Keratinocyte (primary cell): ENCODE measurements at regions not wholly inside any gene's neighbourhood (a gene's known extent, or its start where the extent isn't known, plus 50 kb on each side); places are given as distances from the start of the nearest gene placed in this dataset.

Experiments
- CTCF ChIP-seq, 3 experiments: IDR thresholded peaks in 1 of 3; conservative IDR thresholded peaks in 1 of 3; optimal IDR thresholded peaks in 1 of 3; 2 replicates in 2 of 3; 3 replicates in 1 of 3; pipeline versions ENCODE3 to v1.5.1; 2011; ENCODE audit warnings: low read length in 3 of 3, mild to moderate bottlenecking in 3 of 3, moderate library complexity in 2 of 3, control low read depth in 1 of 3, inconsistent platforms in 1 of 3; ENCODE audit not compliant: insufficient read depth in 2 of 3; ENCODE audit errors: extremely low read depth in 1 of 3
- EZH2 ChIP-seq: IDR thresholded peaks from one replicate; pipeline ENCODE4 v1.6.1; 2012; ENCODE audit warnings: inconsistent platforms, mild to moderate bottlenecking, low read length, moderate library complexity

GRCh38 chr4:156659983-156660382, 311.6 kb downstream of the PDGFC start:
- TF ChIP-seq CTCF (optimal IDR thresholded peaks at IDR 0.05 in 1 of 3, IDR thresholded peaks at IDR 0.05 in 1 of 3, conservative IDR thresholded peaks at IDR 0.05 in 1 of 3; ENCODE audit: extremely low read depth in 1 of 3, insufficient read depth in 2 of 3, low read length in 3 of 3) (no peak), EZH2 (no peak)
